Parathyroid adenoma (tissue), 2 donors: ENCODE measurements at regions not wholly inside any gene's neighbourhood (a gene's known extent, or its start where the extent isn't known, plus 50 kb on each side); places are given as distances from the start of the nearest gene placed in this dataset.

Experiments used
- H2AFZ ChIP-seq: fragments of 300-600 bp; sonication (generic); one replicate; pipeline ENCODE4 v1.7.0; 2017; ENCODE audit warnings: antibody characterized with exemption, mild to moderate bottlenecking
- H3K27ac ChIP-seq: fragments of 300-600 bp; sonication (generic); one replicate; pipeline ENCODE4 v1.7.0; 2017
- H3K27me3 ChIP-seq: fragments of 300-600 bp; sonication (generic); one replicate; pipeline ENCODE4 v1.7.0; 2017; ENCODE audit warnings: low read length; ENCODE audit not compliant: control insufficient read depth, insufficient read depth
- H3K36me3 ChIP-seq: fragments of 300-600 bp; sonication (generic); one replicate; pipeline ENCODE4 v1.7.0; 2017; ENCODE audit warnings: low read length; ENCODE audit not compliant: control insufficient read depth, insufficient read depth
- H3K4me1 ChIP-seq: fragments of 300-600 bp; sonication (generic); one replicate; pipeline ENCODE4 v1.7.0; 2017; ENCODE audit warnings: control low read depth
- H3K4me2 ChIP-seq: fragments of 300-600 bp; sonication (generic); one replicate; pipeline ENCODE4 v1.7.0; 2017; ENCODE audit warnings: low read length
- H3K4me3 ChIP-seq: fragments of 300-600 bp; sonication (generic); one replicate; pipeline ENCODE4 v1.7.0; 2017; ENCODE audit warnings: low read depth, low read length
- H3K79me2 ChIP-seq: fragments of 300-600 bp; sonication (generic); one replicate; pipeline ENCODE4 v1.7.0; 2017; ENCODE audit warnings: control low read depth
- H3K9ac ChIP-seq: fragments of 300-600 bp; sonication (generic); one replicate; pipeline ENCODE4 v1.7.0; 2017; ENCODE audit warnings: mild to moderate bottlenecking
- H3K9me3 ChIP-seq: fragments of 300-600 bp; sonication (generic); one replicate; pipeline ENCODE4 v1.7.0; 2017; ENCODE audit warnings: low read length; ENCODE audit not compliant: control insufficient read depth
- CTCF ChIP-seq: fragments of 300-600 bp; sonication (generic); IDR thresholded peaks from one replicate; pipeline ENCODE4 v1.7.0; 2017; ENCODE audit warnings: antibody characterized with exemption, mild to moderate bottlenecking
- donor health status: primary hyperparathyroidism.

- no peak for TF ChIP-seq CTCF
- no peaks in the 10 kb centered on the region for H3K9me3 ChIP-seq
- H3K9ac ChIP-seq = no peak overlapping the region
- no peaks in the 10 kb centered on the region for H3K27me3 ChIP-seq
- H3K4me2 ChIP-seq = no peak overlapping the region
- no peak overlapping the region for H3K4me3 ChIP-seq
- no peaks in the 10 kb centered on the region for H3K4me1 ChIP-seq
- no peaks in the 10 kb centered on the region for H3K79me2 ChIP-seq
- H3K36me3 ChIP-seq = no peaks in the 10 kb centered on the region
- no peak overlapping the region for H3K27ac ChIP-seq
- H2AFZ ChIP-seq = no peak overlapping the region
These were observed 658.6 kb downstream of the ISL1 start for GRCh38 chr5:52041842-52042241.

- H3K27me3 ChIP-seq = no peaks in the 10 kb centered on the region
- H3K9me3 ChIP-seq = no peaks in the 10 kb centered on the region
- H3K36me3 ChIP-seq = no peaks in the 10 kb centered on the region
- no peak for TF ChIP-seq CTCF
- no peak overlapping the region for H3K4me2 ChIP-seq
- H3K4me3 ChIP-seq = no peak overlapping the region
- no peaks in the 10 kb centered on the region for H3K79me2 ChIP-seq
- H3K4me1 ChIP-seq = no peaks in the 10 kb centered on the region
- no peak overlapping the region for H2AFZ ChIP-seq
- H3K9ac ChIP-seq = no peak overlapping the region
- no peak overlapping the region for H3K27ac ChIP-seq
These were observed 659.9 kb downstream of the ISL1 start for GRCh38 chr5:52043137-52043536.

GRCh38 chr5:52043543-52043942 lies 660.3 kb downstream of the ISL1 start:
- no peak overlapping the region for H3K9ac ChIP-seq
- no peak overlapping the region for H2AFZ ChIP-seq
- no peak overlapping the region for H3K4me2 ChIP-seq
- no peaks in the 10 kb centered on the region for H3K27me3 ChIP-seq
- H3K79me2 ChIP-seq = no peaks in the 10 kb centered on the region
- no peak for TF ChIP-seq CTCF
- H3K4me3 ChIP-seq = no peak overlapping the region
- no peaks in the 10 kb centered on the region for H3K36me3 ChIP-seq
- H3K27ac ChIP-seq = no peak overlapping the region
- H3K4me1 ChIP-seq = no peaks in the 10 kb centered on the region
- H3K9me3 ChIP-seq = no peaks in the 10 kb centered on the region

- H3K4me2 ChIP-seq = no peak overlapping the region
- H3K27ac ChIP-seq = no peak overlapping the region
- H3K4me1 ChIP-seq = no peaks in the 10 kb centered on the region
- no peaks in the 10 kb centered on the region for H3K27me3 ChIP-seq
- no peaks in the 10 kb centered on the region for H3K79me2 ChIP-seq
- H2AFZ ChIP-seq = no peak overlapping the region
- TF ChIP-seq CTCF = no peak
- no peak overlapping the region for H3K9ac ChIP-seq
- no peaks in the 10 kb centered on the region for H3K9me3 ChIP-seq
- no peak overlapping the region for H3K4me3 ChIP-seq
- no peaks in the 10 kb centered on the region for H3K36me3 ChIP-seq
These were observed 668.5 kb downstream of the ISL1 start for GRCh38 chr5:52051759-52052158.

GRCh38 chr5:52063186-52063585 lies 679.9 kb downstream of the ISL1 start:
- Histone ChIP-seq H3K36me3 (no peaks in the 10 kb centered on the region), H3K79me2 (no peaks in the 10 kb centered on the region), H3K27ac (no peak overlapping the region), H3K27me3 (no peaks in the 10 kb centered on the region), H3K4me2 (no peak overlapping the region), H3K9me3 (no peaks in the 10 kb centered on the region), H3K9ac (no peak overlapping the region), H2AFZ (no peak overlapping the region), H3K4me1 (no peaks in the 10 kb centered on the region), H3K4me3 (no peak overlapping the region)
- TF ChIP-seq CTCF = no peak
